Spleen (tissue), 11 donors: ENCODE measurements at regions not wholly inside any gene's neighbourhood (a gene's known extent, or its start where the extent isn't known, plus 50 kb on each side); places are given as distances from the start of the nearest gene placed in this dataset.

Experiments used
- DNase-seq: peaks from one replicate; pipeline ENCODE4 v3.0.0-alpha.2; 2020
- H3K27ac ChIP-seq, 8 donors: fragments of 200-600 bp; sonication (generic) in 7 of 8; 1 replicate in 4 of 8; 2 replicates in 4 of 8; pipeline versions ENCODE4 v1.5.0 to v1.8.0; 2016 to 2021; ENCODE audit warnings: inconsistent platforms in 4 of 8, mild to moderate bottlenecking in 4 of 8, moderate library complexity in 1 of 8
- H3K27me3 ChIP-seq, 7 donors: fragments of 200-600 bp; sonication (generic) in 6 of 7; replicated peaks in 1 of 7; 1 replicate in 4 of 7; 2 replicates in 3 of 7; pipeline versions ENCODE4 v1.5.0 to v1.8.0; 2016 to 2021; ENCODE audit warnings: inconsistent platforms in 3 of 7, mild to moderate bottlenecking in 1 of 7
- H3K36me3 ChIP-seq, 6 donors: fragments of 200-600 bp; sonication (generic) in 5 of 6; 1 replicate in 4 of 6; 2 replicates in 2 of 6; pipeline versions ENCODE4 v1.5.0 to v1.8.0; 2016 to 2021; ENCODE audit warnings: inconsistent platforms in 2 of 6
- H3K4me1 ChIP-seq, 6 donors: fragments of 200-600 bp; sonication (generic) in 5 of 6; 1 replicate in 3 of 6; 2 replicates in 3 of 6; pipeline versions ENCODE4 v1.5.0 to v1.8.0; 2016 to 2021; ENCODE audit warnings: inconsistent platforms in 3 of 6
- H3K4me3 ChIP-seq, 8 donors: fragments of 200-600 bp; sonication (generic) in 7 of 8; 1 replicate in 4 of 8; 2 replicates in 4 of 8; pipeline versions ENCODE4 v1.5.0 to v1.8.0; 2016 to 2021; ENCODE audit warnings: inconsistent platforms in 4 of 8, mild to moderate bottlenecking in 4 of 8, moderate library complexity in 2 of 8
- H3K9me3 ChIP-seq, 8 donors: fragments of 200-600 bp; sonication (generic) in 7 of 8; 1 replicate in 4 of 8; 2 replicates in 4 of 8; pipeline versions ENCODE4 v1.5.0 to v1.8.0; 2016 to 2021; ENCODE audit warnings: inconsistent platforms in 4 of 8
- CTCF ChIP-seq, 11 experiments: fragments of 200-600 bp in 7 of 11; fragments of 450-650 bp in 4 of 11; sonication (generic) in 4 of 11; IDR thresholded peaks in 8 of 11; conservative IDR thresholded peaks in 3 of 11; 1 replicate in 7 of 11; 2 replicates in 4 of 11; pipeline versions ENCODE4 v1.4.0 to v1.8.0; 2016 to 2021; ENCODE audit warnings: antibody characterized with exemption in 11 of 11, inconsistent platforms in 4 of 11, mild to moderate bottlenecking in 1 of 11
- POLR2A ChIP-seq, 3 donors: fragments of 450-650 bp; IDR thresholded peaks; one replicate each; pipeline ENCODE4 v1.5.1; 2017; ENCODE audit warnings: antibody characterized with exemption in 3 of 3, mild to moderate bottlenecking in 1 of 3
- POLR2AphosphoS5 ChIP-seq, 3 donors: sonication (generic); formaldehyde crosslinking; IDR thresholded peaks; one replicate each; pipeline ENCODE4 v1.5.1; 2017; ENCODE audit warnings: antibody characterized with exemption in 3 of 3
- WGBS, 5 donors: extraction: QIAGEN DNeasy Blood & Tissue Kit in 3 of 5; methylation state at CpG; one replicate each; pipeline versions ENCODE4 v1.1.5 to v1.1.7; 2013 to 2018; 5-methylcytosine and 5-hydroxymethylcytosine counted together
- intact Hi-C: fragments of 100-400 bp; cut with DNase I; formaldehyde crosslinking; loops from one replicate; pipeline ENCODE4 v1.15.0; 2023; ENCODE audit warnings: low total_unique reads
- donor health status: healthy with polysubstance abuse.
- donor health status: DM: no; HTN: no; CAD: no; lungs with moderate emphysema.
- donor health status: DM: no; HTN: no; CAD: no.
- donor health status: Bipolar disorder and iron deficiency.
- donor health status: healthy.
- donor health status: DM: no; HTN: no; CAD: no.
- donor health status: DM: yes; HTN: yes; CAD: no.

GRCh38 chr5:98463676-98464075 lies 309.8 kb upstream of the RGMB start:
- no peaks in the 10 kb centered on the region for H3K9me3 ChIP-seq
- no peak for TF ChIP-seq CTCF (IDR thresholded peaks at IDR 0.05 in 8 of 11, conservative IDR thresholded peaks at IDR 0.05 in 3 of 11)
- no peak for TF ChIP-seq POLR2A (IDR thresholded peaks at IDR 0.05)
- TF ChIP-seq POLR2AphosphoS5 (IDR thresholded peaks at IDR 0.05) = no peak
- H3K4me1 ChIP-seq = no peaks in the 10 kb centered on the region
- no peaks in the 10 kb centered on the region for H3K36me3 ChIP-seq
- DNase-seq = no peak
- H3K27ac ChIP-seq = no peak overlapping the region
- no peaks in the 10 kb centered on the region for H3K27me3 ChIP-seq
- intact Hi-C loops = no loop called here
- no peak overlapping the region for H3K4me3 ChIP-seq
- 57 to 72% (median 64%) methylated on average over 5 of the region's 5 CpGs for WGBS, 5 donors

GRCh38 chr5:98464737-98465330 lies 308.6 kb upstream of the RGMB start:
- Histone ChIP-seq H3K27ac (no peak overlapping the region), H3K4me1 (no peaks in the 10 kb centered on the region), H3K4me3 (no peak overlapping the region), H3K27me3 (no peaks in the 10 kb centered on the region), H3K9me3 (no peaks in the 10 kb centered on the region), H3K36me3 (no peaks in the 10 kb centered on the region)
- no peak for TF ChIP-seq POLR2AphosphoS5 (IDR thresholded peaks at IDR 0.05)
- TF ChIP-seq CTCF (IDR thresholded peaks at IDR 0.05 in 8 of 11, conservative IDR thresholded peaks at IDR 0.05 in 3 of 11) = no peak
- TF ChIP-seq POLR2A (IDR thresholded peaks at IDR 0.05) = no peak
- DNase-seq = no peak
- intact Hi-C loops = no loop called here
- WGBS, 5 donors = 63 to 80% (median 79%) methylated on average over 3 of the region's 3 CpGs

- Histone ChIP-seq H3K27me3 (no peaks in the 10 kb centered on the region), H3K4me3 (no peak overlapping the region), H3K4me1 (no peaks in the 10 kb centered on the region), H3K9me3 (no peaks in the 10 kb centered on the region), H3K36me3 (no peaks in the 10 kb centered on the region), H3K27ac (no peak overlapping the region)
- DNase-seq = no peak
- WGBS, 5 donors = 67 to 87% (median 73%) methylated on average over 4 of the region's 4 CpGs
- TF ChIP-seq POLR2A (IDR thresholded peaks at IDR 0.05) (no peak), POLR2AphosphoS5 (IDR thresholded peaks at IDR 0.05) (no peak), CTCF (IDR thresholded peaks at IDR 0.05 in 8 of 11, conservative IDR thresholded peaks at IDR 0.05 in 3 of 11) (no peak)
- intact Hi-C loops = no loop called here
Observed at GRCh38 chr5:98468188-98468869, 305.1 kb upstream of the RGMB start.

GRCh38 chr5:98470747-98471146 lies 302.7 kb upstream of the RGMB start:
- 88 to 96% (median 90%) methylated on average over 2 of the region's 2 CpGs for WGBS, 5 donors
- H3K9me3 ChIP-seq = no peaks in the 10 kb centered on the region
- no peak for DNase-seq
- H3K27ac ChIP-seq = no peak overlapping the region
- H3K4me1 ChIP-seq = no peaks in the 10 kb centered on the region
- intact Hi-C loops = no loop called here
- H3K27me3 ChIP-seq = no peaks in the 10 kb centered on the region
- H3K4me3 ChIP-seq = no peak overlapping the region
- no peaks in the 10 kb centered on the region for H3K36me3 ChIP-seq
- TF ChIP-seq CTCF (IDR thresholded peaks at IDR 0.05 in 8 of 11, conservative IDR thresholded peaks at IDR 0.05 in 3 of 11) (no peak), POLR2A (IDR thresholded peaks at IDR 0.05) (no peak), POLR2AphosphoS5 (IDR thresholded peaks at IDR 0.05) (no peak)
